HG02678 (cell line): ENCODE measurements at regions not wholly inside any gene's neighbourhood (a gene's known extent, or its start where the extent isn't known, plus 50 kb on each side); places are given as distances from the start of the nearest gene placed in this dataset.
"Not testable (repeated sequence)": the region's sequence is repeated elsewhere in the genome, so short reads cannot be mapped to it uniquely, and the experiment has no call there.

Experiments
- ATAC-seq: cut with Tn5 transposase; IDR thresholded peaks from one replicate; pipeline ENCODE4 v1.9.1; 2021; ENCODE audit warnings: mild to moderate bottlenecking, moderate library complexity; ENCODE audit not compliant: unreplicated experiment

DNA sequence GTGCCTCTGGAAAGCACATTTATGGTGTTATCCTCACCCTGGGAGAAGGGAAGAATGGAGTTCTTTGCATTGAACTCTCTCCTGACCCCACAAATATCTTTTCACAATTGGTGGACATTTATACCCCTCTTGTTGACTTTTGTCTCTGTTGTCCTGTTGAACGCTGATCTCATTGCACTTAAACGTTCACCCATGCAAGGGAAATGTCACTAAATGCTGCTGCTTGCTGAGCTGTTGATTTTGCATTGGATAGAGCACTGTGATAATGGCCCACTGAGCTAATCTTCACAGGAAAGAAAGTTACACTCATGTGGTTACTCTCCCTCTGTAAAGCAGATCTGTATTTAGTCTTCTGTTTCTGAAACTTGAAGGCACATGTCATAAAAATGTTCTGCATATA is 133.4 kb downstream of the FZD1 start:
- no peak for ATAC-seq

DNA sequence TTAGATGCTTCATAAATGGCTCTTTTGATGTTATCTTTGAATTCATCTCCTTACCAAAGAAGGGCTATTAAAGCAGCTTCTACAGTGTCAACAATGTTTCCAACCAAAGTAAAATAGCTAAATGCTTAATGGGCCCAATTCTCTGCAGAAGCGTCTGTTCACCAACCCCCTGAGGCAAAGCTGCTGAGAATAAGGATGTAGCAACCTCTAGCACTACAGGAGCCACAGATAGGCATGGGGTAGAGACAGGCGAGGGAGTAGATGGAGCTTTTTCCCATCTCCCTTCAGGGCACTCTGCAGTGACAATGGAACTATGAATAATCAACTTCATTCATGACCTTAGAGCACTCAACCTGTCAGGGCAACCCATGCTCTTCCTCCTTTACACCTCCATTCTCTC is 134.1 kb downstream of the FZD1 start:
- ATAC-seq = no peak

DNA sequence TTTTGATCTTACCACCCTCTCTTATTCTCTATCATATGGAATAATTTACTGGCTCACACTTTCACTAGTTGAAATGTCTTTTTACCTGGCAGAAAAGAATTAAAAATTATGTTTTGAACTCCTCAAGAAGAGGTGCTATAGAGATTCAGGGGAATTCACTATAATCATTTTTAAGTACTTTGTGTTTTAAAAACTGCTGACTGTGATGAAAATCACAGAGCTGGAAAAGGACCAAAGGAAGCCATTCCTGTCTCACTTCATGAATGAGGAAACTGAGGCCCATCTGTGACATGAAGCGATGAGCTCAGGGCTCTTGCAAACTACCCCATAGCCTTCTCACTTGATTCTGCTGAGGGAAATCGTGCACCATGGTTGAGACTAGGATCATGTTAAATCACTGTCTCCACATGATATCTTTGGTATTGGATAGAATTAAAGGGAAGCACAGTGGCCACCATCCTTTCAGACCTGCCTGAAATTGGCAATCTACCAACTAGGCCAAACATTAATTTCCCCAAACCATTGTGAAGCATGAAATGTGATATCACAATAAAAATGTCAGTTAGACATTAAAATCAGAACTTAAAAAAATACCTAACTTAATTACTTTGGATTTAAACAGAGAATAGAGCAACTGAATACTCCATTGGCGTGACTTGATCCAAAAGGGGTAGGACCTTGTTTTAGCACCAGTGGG is 141.0 kb downstream of the FZD1 start:
- no peak for ATAC-seq

DNA sequence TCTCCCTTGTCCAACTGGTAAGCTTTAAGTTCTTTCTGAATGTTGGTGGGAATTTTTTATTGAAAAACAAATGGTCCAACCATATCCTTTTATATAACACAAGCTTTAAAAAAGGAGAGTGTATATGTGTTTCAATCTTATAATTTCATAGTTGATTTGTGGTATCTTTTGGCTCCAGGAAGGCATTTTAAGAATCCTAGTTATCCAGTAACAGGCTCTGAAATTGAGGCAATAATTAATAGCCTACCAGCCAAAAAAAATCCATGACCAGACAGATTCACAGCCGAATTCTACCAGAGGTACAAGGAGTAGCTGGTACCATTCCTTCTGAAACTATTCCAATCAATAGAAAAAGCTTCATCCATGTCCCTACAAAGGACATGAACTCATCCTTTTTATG is 141.6 kb downstream of the FZD1 start:
- not testable (repeated sequence) for ATAC-seq

DNA sequence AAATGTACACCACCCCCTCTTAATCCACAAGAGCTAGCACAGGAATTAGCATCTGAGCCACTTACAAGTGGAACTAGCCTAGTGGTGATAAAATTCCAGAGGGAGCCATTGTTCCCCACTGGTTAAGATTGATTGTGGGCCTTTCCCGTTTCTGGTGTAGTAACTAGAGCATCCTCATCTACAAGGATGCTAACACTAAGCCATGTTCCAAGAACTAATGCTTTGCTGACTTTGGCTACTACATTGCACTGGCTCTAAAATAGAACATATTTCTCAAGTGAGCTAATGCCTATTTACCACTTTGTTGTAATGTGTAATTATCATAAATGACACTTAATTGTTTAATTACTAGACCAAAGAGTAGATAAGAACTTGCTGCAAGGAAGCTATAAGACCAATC is 143.7 kb downstream of the FZD1 start:
- no peak for ATAC-seq

DNA sequence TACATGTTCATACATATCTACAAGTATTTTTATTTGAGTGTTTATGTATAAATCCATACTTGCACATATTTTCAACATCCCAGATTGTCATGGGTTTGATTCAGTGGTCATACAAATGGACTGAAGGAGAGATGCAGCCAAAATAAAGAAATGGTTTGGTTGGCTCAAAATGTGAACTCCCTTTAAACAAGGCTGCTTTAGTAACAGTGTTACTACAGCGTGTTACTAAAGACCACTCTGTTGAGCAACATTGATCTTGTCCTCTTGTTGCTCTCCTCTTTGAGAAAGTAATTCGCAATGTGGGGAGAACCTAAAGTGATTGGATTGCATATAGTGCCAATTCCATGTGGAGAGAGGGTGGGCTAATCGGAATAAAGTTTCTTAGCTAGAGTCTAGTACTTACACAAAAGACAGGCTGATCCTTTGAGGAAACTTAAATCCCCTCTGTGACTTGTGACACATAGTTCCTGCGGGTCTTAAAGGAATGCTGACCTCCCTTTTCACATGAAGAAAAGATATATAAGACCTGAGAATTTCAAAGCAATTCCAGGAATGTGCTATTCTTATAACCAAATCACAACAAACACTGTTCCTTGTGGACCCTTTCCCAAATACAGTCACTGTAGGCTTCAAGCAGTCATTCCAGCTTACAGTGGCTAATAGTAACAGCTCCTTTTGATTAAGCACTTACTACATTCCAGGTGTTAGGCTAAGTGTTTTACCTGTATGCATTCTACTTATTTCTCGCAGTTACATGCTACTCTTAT is 144.3 kb downstream of the FZD1 start:
- ATAC-seq = no peak

DNA sequence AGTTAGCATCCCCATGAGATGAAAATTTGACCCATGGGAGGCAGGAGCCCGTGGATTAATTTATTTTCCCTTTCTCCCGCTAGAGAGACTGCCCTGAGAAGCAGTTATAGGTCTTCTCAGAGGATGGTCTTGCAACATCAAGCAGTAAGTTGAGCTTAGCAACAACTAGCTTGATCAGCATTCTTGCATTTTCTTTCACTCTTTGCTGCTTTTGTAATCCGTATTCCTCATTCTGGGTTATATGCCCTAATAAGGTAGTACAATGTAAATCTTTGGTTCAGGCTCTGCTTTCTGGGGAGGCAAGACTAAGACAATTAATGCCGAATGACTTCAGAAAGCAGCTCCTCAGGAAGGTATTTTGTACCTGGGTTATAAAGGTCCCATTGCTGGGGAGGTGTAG is 146.8 kb downstream of the FZD1 start:
- ATAC-seq = no peak

DNA sequence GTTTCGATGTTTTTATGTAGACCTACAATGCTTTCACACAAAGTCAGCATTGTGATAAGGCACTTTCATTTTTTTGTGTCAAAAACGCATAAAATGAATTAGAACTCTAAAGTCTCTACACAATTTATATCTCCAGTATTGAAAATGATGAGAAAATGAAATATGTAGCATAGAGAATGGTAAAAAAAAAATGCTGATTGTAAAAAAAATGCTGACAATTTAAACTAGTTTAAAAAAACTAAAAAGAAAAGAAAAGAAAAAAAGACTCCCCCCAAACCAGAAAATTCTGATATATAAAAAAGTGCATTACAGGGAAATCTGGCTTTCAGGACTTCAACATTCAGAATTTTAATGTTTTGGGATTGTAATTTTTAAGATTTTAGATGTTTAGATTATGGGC is 148.1 kb downstream of the FZD1 start:
- no peak for ATAC-seq

DNA sequence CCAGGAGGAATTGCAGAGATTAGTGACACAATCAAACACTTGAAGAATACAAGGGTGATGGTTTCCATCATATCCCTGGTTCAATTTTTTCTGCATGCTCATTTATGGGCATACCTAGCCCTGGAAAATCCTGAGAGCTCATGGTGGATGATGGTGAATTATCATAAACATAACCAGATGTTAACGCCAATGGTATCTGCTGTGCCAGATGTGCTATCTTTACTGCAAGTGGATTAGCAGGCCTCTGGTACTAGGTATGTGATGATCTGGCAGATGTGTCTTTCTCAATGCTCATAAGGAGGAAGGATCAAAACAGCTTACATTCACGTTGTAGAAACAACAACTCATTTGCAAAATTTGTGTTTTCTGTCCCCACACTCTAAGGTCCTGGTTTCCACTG is 150.5 kb downstream of the FZD1 start:
- no peak for ATAC-seq

DNA sequence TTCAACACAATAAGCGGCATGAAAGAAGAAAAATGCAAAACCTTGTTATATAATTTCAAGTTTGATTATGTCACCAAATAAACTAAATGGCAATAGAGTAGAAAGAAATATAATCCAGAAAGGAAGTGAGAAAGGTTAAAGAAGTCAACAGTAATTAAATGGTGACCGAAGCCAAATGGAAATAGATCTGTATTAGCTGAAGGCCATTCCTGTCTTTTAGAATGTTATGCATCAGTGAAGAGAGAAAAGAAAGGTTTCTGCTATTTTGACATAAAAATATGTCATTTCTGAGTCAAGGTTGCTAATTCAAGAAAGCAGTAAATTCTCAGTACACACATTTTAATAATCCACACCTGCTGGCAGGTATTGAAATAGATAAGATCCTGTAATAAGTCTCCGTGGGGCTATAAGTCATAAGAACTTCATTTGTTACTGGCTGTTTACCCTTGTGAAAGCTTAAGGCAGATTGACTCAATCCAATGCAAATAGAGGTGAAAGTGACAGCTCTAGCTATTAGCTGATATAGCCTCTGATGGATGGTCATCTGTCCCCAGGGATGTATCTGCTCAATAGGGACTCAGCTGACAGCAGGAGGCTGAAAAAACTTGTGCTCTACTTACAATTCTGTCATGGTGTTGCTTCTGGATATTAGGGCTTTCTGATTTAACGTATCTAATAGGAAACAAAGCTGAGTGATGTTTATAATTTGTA is 152.1 kb downstream of the FZD1 start:
- ATAC-seq = no peak

DNA sequence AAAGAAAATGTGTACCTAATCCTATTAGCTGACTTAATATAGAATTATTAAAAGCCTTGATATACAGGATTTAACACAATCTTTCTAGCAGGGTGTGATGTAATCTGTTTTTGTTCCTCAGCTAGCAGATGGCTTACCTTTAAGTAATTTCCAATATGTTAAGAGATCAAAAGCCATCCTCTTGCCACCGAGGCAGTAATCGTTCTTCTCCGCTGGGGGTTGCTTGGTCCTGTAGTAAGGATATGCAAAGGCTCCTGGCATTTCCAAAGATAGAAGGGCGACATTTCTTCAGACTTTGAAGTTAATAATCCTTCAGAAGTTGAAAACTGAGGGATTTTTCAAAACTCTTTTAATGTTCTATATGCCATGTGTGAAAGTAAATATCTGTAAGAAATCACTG is 156.4 kb downstream of the FZD1 start:
- no peak for ATAC-seq

DNA sequence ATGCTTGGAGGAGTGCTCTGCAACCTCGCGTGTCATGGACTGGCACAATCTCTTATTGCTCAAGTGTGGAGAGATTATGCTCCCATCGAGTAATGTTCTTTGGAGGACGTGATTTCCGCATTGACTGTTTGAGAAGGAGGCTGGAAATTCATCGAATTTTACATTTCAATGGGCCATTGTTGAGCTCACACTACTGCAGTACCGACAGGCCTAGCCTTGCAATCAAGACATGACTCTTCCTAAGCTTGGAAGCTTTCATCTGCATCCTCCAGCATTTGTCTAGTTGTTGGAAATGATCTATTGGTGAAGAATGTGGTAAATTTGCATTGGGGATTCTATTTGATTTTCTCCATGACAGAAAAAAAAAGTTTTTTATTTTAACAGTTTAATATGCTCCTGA is 156.8 kb downstream of the FZD1 start:
- ATAC-seq = no peak

DNA sequence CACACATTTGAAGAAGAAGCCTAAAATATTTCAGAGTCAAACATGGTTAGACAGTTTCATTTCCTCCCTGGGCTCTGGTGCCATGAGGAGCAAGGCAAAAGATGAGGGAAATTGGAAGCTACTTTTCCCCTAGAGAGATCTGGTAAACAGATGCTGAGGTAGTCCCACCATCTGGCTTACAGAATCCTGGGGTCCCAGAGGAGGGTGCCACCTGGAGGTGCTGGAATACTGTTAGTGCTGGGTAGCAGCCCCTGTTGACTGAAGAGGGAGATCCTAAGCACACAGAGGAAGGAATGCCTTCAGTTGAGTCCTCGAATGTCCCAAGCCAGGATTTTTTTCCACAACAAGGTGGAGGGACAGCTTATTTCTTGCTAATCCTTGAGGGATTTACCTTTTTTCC is 160.1 kb downstream of the FZD1 start:
- no peak for ATAC-seq

DNA sequence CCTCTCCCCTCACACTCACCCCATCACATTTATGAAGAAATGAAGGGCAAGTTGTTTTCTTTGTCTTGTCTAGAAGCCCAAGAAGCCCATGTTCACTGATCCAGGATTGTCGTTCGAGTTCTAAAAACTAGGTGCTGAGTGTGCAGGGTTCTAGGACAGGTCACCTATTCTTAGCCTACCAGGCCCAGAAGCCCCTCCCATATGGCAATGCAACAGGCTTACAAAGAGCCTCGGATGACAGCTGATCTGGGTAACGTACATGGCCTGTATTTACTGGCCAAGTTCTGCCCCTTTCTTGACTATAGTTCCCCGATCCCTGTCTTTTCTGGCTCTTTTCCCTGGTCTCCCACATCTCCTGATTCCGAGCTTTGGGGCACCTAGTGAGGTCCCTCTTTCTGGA is 160.9 kb downstream of the FZD1 start:
- no peak for ATAC-seq

DNA sequence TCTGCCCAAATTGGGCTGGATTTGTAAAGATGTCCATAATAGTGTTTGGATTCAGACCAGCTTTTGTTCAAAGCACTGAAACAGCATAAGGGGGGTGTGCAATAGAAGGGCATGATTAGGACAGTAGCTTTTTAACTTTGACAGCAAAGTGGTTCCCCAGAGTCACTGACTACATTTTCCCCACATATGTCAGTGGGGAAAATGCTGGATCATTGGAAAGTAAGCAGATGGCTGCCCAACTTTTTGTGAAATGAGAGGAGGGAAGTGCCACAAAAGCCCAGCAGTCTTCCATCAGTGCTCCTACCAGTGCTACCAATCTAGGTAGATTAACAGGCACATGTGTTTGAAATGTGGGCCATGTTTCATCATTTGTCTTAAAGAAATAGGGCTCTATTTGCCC is 162.8 kb downstream of the FZD1 start:
- ATAC-seq = no peak

DNA sequence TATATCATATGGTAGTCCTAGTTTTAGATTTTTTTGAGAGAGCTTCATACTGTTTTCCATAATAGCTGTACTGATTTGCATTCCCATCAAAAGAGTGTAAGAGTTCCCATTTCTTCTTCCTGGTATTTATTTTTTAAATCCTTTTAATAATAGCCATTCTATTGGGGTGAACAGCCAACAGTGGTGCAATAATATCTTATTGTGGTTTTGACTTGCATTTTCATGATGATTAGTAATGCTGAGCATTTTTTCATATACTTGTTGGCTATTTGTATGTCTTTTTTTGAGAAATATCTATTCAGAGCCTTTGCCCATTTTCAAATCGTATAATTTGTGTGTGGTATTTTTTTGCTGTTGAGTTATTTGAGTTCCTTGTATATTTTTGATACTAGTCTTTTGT is 167.4 kb downstream of the FZD1 start:
- no peak for ATAC-seq

DNA sequence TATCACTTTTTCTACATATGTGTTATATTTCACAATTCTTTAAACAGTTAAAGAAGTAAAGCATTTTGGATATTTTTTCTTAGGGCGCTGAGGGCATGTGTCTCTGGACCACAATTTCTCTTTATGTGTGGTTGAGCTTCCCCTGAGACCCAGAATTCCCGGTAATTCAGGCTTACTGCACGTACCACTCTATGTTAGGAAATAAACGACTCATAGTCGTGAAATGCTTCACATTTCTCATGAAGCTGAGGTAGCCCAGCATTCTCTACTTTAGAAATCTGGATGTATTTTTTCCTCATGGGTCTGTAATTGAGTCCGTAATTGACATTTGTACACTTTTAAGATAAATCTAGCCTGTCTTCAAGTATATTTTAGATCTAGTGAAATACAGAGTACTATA is 170.6 kb downstream of the FZD1 start:
- no peak for ATAC-seq

DNA sequence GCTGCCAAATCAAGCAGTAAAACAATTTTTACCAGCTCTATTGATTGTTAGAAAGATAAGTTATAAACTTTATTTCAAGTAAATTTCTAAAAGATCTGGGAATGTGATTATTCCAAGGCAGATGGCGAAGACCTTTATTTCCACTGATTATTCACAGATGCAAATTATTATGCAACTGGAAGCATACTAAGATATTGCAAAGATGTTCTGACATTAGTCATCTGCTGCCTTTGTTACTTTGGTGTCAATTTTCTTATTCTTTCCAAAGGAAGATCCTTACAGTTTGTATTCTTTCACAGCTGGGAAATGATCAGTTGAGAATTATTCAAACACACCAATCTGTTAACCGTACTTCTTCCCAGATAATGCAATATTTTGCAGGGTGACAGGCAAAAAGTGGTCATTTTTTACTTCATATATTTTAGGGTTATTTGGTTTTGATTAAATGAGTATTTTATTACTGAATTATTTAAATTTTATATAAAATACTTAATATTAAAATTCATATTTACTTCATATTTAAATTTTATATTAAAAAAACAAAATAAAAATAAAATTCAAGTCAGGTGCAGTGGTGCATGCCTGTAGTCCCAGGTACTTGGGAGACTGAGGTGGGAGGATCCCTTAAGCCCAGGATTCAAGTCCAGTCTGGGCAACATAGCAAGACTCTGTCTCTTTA is 171.3 kb downstream of the FZD1 start:
- ATAC-seq = no peak

DNA sequence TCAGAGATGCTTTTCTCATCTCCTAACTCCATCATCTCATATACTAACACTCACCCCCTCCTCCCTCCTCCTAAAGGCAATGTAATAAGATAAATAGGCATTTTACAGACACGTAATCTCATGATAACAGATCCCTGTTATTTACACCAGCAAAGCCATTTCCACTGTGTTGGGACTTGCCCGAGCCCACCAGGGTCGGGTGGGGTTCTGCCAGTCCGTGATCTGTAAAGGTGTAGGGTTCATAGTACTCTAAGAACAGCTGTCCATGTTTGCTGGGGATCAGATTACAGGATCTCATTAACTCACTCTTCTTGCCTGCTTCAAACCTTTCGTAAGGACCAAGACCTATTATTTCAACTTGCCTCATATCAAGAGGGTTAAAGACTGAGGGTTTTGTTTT is 172.4 kb downstream of the FZD1 start:
- no peak for ATAC-seq

DNA sequence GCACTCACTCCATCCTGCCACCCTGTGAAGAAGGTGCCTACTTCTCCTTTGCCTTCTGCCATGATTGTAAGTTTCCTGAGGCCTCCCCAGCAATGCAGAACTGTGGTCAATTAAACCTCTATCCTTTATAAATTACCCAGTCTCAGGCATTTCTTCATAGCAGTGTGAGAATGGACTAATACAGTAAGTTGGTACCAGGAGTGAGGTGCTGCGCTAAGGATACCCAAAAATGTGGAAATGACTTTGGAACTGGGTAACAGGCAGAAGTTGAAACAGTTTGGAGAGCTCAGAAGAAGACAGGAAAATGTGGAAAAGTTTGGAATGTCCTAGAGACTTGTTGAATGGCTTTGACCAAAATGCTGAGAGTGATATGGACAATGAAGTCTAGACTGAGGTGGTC is 176.0 kb downstream of the FZD1 start:
- not testable (repeated sequence) for ATAC-seq

DNA sequence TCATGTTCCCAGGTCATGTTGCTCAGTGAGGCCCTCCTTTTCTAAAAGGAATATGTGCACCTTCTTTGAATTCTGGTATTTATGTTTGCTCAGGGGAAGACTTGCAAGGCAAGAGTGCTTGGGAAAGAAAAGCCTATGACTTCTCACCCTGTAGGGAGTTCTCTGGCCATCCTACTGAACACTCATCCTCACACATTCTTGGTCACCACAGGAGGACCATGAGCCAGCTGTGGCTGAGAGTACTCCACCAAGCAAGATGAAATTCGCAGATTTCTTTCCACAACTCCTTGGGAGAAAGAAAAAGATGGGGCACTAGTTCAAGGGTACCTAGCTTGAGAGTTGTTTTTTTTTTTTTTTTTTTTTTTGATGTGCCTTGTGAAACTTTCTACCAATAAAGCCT is 179.6 kb downstream of the FZD1 start:
- no peak for ATAC-seq

DNA sequence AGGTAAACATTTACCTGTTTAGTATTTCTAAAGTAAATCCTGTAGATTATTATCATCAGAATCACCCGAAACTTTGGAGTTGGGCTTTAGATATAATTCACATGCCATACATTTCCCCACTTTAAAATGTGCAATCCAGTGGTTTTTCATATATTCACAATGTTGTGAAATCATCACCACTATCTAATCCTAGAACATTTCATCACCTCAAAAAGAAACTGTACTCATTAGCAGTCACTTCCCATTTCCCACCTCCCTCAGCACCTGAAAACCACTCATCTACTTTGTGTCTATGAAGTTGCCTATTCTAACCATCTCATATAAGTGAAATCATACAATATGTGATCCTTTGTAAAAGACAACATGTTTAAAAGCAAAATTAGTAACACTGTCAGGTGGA is 182.6 kb downstream of the FZD1 start:
- ATAC-seq = no peak
